ENCODE measurements at regions not wholly inside any gene's neighbourhood (a gene's known extent, or its start where the extent isn't known, plus 50 kb on each side); places are given as distances from the start of the nearest gene placed in this dataset.

DNA sequence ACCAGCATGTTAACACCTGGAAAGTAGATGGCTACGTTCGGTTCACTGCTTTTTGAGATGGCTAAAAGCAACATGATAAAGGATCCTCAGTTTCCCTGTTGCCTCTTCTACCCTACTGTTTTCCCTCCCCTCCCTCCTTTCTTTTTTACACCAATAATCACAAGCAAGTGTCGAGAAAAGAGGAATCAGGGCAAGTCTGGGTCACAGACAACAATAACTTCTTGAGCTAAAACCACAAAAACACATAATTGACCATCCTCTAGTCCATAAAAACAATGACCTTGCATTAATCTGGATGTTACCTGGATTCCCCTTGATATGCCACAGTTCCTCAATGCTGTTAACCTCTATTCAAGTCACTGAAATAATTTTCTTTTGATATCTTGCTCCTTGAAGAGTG, 736.6 kb upstream of the GCFC2 start:
- no peak for DNase-seq

DNA sequence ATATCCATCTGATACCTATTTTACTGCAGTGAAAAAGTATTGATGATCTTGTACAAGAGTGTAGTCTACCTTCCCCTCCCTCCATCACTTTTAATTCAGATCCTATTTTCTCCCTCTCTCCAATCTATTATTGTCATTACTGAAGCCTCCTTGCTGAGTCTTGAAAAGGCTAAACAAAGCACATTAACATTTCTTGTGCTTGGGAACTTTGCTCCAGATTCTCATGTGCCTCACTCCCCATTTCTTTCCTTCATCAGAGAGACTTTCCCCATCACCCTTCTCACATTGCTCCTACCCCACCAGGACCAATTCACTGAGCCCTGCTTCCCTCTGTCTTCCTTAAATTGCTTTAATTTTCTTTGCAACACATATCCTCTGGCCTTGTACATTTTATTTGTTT, 736.2 kb upstream of the GCFC2 start:
- DNase-seq = no peak

DNA sequence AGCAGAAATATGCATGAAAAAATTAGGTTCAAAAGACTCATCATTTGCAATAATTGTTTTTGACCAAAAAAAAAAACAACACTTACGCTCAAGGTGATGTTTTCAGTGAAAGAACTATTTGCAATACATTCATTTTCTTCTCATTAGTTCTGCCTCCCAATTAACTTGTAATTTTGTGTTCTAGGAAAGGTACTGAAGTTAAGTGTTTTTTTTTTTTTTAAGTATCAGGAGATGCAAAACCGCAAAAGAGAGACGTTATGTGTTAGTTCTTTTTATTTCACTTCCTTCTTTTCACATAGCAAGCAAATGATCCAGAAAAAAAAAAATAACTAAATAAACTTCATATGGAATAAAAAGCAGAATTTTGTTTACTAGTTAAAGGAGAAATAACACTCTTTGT, 735.2 kb upstream of the GCFC2 start:
- DNase-seq = no peak

DNA sequence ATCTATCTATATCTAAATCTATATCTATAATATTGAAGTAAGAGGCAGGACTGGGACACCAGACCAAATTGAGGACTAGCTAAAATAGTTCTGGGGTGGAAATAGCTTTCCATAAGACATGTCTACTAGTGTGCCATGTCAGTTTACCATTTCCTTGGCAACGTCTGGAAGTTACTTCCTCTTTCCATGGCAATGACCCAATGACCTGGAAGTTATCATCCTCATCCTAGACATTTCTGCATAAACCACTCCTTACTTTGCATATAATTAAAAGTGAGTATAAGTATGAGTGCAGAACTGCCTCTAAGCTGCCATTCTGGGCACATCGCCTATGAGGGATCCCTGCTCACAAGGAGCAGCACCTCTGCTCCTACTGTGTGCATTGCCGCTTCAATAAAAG, 734.0 kb upstream of the GCFC2 start:
- no peak for DNase-seq

DNA sequence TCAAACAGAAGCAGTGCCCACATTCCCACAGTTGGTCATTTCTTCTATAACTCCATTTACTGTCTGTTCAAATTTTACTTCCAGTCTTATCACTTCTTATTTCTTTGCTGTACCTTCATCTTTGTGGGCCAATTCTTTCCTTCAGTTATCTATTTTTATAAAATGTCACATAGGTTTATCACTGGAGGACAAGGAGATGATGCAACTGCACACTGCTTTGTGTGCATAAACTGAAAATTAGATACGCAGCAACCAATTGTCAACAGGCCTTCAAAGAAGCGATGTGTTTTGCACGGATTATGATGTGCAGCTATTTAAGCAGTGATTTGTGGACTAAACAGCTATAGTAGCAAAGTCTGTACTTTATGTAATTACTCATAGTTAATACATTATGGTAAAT, 726.8 kb upstream of the GCFC2 start:
- no peak for DNase-seq

DNA sequence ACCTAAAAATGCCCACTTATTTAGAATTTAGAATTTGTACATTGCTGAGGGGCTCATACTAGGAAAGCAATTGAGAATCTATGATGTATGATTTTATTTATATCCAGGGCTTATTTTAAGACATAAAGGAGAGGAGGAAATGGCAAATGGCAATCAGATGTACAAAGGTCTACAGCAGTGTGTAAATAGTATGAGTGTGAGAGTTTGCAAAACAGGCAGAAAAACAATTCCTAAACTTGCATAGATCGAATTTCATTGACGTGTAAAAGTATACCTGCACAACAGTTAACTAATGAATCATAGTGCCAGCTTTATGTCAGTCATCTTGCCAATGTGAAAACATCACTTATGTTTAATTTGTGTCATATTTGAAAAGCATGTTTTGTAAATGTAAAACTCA, 718.7 kb upstream of the GCFC2 start:
- DNase-seq = no peak

DNA sequence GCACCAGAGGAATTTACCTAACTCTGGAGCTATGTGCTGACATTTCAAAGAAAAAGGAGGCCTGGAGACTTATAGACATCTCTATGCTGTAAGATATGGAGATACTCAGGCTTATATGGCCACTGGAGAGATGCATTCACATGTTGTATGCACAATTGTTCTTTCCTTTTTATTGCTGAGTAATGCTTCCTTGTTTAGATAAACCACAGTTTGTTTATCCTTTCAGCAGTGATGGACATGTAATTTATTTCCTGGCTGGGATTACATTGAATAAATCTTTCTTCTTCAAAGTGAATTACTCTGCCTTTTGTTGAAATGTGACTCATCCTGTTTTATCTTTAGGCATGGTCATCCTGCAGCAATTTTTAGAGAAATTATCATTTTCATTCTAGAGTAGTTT, 716.7 kb upstream of the GCFC2 start:
- DNase-seq = no peak

DNA sequence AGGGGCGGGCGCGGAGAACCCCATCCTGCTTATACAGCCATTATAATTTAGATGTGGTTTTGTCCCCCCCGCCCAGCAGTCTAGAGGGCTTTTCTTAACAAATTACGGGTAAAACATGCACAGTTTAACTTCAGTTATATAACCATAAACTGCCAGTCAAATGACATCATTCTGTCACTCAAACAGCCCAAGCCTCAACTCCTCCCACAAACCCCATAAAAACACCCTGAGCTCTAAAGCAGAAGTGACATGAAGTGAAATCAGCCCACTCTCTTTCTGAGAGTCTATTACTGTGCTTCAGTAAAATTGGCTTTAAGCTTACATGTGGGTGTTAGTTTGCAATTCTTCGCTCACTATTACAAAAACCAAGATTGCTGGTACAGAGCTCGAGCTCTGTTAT, 705.1 kb upstream of the GCFC2 start:
- DNase-seq = no peak

DNA sequence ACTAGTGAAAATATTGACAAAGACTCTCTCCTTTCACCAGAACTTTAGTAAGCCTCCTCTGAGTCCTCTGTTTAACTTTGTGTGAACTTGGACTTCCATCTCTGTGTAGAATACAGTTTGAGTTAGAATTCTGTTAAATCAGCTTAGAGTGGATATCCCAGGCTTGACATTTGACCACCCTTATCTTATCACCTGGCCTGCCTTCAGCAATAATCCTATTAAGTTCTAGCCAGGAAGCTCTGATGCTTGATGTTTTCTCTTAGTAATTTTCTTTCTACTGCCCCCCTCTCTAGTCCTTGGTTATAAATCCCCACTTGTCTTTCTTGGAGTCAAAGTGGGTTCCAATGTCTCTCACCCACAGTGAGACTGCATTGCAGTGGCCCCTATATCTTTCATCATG, 702.7 kb upstream of the GCFC2 start:
- no peak for DNase-seq

DNA sequence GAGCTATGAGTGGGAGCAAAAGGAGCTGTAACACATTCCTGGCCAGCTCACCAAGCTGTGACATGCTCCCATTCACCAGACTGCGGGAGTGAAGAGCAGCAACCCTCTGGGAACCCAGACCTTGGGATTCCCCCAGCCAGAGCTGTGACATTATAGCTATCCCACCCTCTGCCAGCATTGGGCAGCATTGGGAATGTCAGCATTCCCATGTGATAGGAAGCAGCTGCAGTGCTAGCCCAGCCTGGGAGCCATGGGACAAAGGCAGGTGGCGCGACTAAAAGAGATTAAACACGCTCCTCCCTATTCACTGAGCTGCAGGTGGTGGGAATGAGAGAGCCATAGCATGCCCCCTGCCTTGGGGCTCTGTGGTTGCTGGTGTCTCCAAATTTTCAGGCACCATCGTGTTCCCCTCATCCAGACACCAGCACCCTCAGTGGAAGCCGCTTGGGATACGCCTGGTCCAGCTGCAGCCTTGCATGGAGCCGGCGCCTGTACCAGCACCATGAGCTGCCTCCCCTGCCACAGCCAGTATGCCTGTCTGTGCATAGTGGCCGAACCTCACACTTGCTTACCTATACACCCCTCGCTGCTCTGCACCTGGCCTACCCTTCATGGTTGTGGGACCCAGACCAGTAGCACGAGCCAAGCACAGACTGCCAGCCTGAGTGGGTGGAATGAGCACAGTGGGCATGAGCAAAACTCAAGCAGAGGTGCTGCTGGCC, 695.6 kb upstream of the GCFC2 start:
- DNase-seq = no peak

DNA sequence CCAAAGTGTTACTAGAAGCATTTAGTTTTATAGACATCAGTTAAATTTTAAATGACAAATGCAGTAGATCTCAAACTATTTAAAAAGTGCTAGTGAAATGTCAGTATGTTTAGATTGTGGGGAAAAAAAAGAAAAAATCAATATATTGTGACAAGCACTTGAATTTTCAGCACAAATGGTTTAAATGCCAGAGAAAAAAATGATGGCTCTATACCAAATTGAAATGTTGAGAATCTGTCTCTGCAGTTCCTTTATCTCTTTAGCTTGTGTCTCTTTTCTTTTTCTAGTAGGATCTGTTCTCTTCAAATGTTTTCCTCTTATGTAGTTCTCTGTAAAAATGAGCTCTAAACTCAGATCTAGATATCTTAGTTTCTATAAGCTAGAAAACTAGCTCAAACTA, 682.6 kb upstream of the GCFC2 start:
- DNase-seq = no peak

DNA sequence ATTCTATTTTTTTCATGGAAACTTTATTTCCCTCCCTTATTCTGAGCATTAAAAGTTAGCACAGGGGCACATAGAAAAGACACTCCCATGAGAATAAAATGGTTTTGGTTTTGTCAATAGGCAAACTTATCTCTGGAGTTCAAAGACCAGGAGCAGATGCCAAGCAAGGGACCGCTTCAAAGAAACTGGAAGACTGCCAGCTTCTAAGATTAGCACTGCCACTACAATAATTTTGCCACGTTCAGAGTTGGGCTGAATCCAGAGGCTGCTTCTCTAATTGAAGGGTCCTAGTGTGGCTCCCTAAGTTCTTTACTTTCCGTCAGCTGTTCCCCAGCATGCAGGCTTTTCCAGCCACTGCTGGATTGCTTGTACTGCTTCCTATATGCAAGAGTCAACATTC, 681.0 kb upstream of the GCFC2 start:
- no peak for DNase-seq

DNA sequence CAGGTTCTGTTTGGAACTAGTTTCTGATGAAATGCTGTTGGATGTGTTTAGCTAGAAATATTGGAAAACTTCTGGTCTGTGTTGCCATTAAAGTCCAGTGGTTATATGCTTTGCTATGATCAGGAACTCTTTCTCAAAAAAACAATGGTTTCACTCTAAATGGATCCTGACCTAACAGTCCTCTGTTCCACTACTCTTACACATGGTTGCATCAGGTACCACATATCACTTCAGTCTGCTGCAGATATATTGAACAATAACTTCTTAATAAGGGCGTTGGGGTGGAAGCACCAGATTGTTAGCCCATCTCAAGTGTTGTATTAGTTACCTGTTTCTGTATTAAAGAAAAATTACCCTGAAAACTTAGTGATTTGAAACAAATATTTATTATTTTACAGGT, 676.6 kb upstream of the GCFC2 start:
- DNase-seq = no peak

DNA sequence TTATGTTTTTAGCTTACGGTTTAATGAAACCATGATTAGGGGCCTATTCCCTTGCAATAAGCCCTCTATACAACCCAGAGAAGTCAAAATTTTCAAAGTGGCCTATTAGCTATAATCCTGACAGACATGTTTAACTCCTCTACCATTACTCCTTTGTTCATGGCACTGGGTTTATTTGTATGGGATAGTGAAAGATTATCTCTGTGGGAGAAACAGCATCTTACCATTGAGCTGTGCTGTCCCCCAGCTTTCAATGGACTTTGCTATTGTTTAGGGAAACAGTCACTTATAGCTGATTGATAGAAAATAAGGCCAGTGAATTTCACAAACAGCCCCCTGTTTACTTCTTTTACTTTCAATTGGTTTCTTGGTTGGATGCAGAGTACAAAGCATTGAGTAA, 675.2 kb upstream of the GCFC2 start:
- DNase-seq = no peak

DNA sequence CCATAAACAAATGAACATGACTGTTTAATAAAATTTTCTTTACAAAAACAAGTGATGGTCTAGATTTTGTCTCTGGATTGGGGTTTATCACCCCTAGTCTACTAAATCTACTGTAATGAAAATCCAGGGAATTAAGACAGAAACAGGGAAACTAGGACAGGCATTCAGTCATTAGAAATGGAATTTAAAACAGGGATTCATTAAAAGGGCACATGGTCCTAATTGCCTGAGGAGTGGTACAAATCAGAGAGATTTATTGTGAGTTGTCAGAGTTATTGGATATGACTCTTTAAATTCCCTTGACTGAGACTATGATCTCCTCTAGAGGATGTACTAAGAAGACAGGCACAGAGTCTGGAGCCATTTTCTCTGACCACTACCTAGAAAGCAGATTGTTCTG, 670.9 kb upstream of the GCFC2 start:
- DNase-seq = no peak

DNA sequence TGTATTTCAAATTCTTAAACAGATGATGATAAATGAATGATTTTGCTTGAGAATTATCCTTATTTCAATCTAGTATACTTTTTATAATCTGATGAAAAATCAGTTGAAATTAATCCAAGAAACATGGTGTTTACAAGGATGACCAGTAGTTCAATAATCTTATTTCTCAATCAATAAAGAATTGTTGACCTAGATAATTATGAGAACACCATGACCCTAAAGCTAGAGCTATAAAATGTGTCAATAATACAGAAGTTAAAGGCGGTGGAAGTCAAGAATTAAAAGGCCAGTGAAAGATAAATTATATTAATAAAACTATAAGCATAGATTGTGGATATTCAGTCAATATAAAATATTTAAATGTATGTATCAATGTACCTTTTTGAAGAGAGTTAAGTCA, 667.4 kb upstream of the GCFC2 start:
- DNase-seq = no peak

DNA sequence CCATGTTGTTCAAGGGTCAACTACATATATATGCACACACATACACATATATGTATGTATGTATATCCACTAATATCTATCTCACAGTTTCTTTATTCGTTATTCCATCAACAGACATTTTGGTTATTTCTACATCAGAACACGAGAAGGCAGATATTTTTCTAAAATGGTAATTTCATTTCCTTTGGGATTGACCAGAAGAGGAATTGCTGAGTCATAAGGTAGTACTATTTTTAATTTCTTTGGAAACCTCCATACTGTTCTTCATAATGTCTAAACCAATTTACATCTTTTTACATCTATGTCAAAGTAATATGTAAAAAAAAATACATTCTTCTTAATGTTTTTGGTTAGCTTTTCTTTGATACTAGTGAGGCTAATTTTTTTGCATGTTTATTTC, 630.7 kb upstream of the GCFC2 start:
- no peak for DNase-seq

DNA sequence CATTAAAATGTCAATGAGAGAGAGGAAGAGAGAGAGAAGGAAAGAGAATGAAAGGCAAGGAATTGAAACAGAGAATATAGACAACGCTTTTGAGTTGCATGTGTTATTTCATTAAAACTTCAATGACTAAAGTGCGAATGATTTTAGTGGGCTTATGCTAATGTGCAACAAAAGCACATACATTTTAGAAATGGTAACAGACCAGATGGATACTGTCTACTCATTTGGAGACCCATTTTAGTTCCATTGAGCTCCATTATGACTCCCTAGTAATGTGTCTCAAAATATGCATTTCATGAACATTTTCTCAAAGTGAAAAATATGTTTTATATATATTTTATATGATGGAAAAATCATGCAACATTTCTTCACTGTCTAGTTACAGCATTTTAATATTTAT, 622.2 kb upstream of the GCFC2 start:
- DNase-seq = no peak

DNA sequence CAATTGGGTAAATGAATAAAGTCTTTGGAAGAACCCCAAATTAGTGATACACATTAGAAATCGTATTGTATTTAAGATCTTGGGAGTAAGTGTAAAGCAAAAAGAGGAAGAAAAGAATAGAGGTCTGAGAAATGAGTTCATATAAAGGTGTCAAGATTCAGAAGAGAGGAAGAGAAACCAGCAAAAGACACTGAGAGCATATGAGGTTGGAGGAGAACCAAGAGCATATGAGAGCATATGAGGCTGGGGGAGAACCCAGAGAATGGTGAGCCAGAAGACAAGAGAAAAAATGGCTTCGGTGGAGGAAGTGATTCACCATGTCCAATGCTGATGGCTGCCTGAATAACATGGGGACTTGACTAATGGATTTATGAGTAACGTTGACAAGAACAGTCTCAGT, 620.1 kb upstream of the GCFC2 start:
- no peak for DNase-seq

DNA sequence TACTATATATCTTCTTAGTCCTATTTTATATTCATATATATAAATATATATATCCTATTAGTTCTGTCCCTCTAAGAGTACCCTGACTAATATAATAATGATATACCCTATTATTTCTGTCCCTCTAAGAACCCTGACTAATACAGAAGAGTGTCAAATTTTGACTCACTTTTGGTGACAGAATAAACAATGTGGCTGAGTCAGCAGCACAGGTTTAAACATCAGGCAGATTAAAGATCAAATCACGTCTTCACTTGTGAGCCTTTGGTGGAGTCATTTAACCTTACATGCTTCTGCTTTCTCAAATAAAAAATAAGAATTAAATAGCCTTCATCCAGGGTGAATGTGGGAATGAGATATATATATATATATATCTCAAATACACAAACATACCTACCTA, 615.9 kb upstream of the GCFC2 start:
- no peak for DNase-seq

DNA sequence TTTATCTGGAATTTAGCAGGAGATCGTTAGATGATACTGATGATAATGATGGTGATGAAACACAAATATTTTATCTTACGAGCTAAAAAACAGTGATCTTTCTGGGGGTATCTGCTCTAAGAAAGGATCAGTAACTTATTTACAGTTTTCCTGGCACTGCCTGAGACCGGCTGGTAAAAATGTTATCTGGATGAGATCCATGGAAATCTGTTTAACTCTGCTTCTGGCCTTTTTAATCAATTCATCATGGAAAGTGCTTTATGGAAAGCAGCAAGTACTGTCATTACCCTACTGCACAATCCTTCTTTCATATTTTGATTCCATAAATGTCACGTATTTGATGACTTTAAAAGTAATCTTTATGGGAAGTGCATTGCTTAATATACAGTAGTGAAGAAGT, 612.7 kb upstream of the GCFC2 start:
- no peak for DNase-seq

DNA sequence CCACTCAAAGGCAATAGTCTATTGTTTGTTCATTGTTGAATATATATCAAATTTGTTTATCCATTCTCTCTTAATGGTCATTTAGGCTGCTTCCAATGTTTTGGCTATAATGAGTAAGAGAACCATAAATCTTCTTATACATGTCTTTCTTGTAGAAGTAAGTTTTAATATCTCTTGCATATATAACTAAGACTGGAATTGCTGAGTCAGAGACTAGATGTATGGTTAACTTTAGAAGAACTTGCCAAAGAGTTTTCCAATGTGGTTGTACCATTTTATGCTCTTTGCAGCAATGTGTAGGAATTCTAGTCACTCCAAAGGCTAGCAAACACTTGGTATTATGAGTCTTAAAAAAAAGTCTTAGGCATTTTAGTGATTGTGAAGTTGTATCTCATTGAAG, 610.0 kb upstream of the GCFC2 start:
- no peak for DNase-seq

DNA sequence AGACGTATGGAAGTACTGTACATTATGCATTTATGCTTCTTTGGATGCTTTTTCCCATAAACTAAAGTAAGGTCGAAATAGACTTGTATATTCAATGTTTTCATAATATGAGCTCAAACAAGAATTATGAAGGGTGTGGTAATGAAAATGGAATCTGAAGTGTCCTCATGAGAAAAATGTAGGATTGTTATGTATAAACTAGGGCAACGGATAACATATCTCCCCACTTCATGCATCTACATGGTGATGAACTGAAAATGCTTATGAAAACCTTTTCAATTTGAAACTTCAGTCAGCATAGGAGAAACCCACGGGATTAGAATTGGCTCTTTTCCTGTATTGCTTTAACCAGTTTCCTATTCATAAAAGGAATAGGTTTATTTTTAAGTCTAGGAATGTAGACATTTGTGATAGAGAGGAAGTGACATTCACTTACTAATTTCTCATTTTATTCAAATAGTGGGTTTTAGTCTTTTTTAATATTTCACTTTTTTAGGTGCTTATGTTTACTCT, 608.2 kb upstream of the GCFC2 start:
- no peak for DNase-seq

DNA sequence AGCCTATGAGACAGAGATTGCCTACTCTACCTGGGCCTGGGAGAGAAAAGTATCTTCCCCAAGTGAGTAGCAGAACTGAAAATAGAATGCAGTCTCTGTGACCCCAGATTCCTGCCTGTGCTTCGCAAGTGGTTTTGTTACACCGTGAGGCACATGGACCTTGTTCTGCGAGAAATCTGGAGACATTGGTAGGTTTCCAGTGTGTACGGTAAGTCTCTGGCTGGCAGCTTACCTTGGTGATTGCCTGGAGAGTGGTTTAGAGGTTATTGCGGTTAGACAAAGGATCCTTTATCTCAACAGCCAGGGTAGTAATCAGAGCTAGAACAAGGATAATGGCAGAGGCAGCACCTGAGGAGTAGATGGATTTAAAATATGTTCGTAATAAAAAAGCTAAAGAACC, 606.0 kb upstream of the GCFC2 start:
- no peak for DNase-seq

DNA sequence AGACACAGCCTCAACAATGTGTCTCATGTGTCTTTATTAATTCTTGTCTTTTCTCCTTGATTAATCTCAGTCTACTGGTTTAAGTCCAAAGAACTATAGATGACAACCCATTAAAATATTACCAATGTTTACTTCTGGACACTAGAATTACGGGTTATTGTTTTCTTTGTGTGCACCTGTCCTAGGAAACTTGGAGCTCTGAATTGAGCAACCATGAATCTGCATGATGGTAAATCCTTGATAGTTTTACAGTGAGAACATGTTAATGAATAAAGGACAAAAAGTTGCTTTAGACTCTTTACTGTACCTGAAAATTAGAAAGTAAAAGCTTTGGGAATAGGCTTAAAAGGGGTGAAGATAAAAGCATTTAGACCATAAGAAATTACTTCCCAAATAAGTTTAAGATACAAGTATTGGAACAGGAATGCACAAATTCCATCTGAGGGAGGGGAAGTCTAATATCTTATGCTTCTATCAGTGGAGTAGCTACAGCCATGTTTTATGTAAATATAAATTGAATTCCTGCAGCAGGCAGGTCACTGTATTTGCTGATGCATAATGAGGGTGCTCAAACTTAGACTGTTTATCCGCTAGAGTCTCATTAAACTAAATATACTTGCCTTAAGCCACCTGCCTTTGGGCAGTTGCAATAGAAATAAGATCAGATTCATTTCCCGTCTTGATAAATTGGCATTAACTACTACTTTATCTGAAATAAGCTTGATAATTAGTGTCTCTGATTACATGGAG, 603.7 kb upstream of the GCFC2 start:
- DNase-seq = no peak

All from activated CD4-positive, CD25-positive, alpha-beta regulatory T cell (primary cell).